HEK293 (cell line): ENCODE measurements at regions not wholly inside any gene's neighbourhood (a gene's known extent, or its start where the extent isn't known, plus 50 kb on each side); places are given as distances from the start of the nearest gene placed in this dataset.

Experiments used
- CTCF ChIA-PET: fragments of 350-600 bp; formaldehyde crosslinking; extraction: SDS; loops from one replicate; lab custom pipeline; 2021; ENCODE audit warnings: antibody characterized with exemption; lab: Yijun Ruan, JAX
- POLR2A ChIA-PET: fragments of 300-600 bp; formaldehyde crosslinking; extraction: SDS; loops from one replicate; lab custom pipeline; 2020; ENCODE audit warnings: antibody characterized with exemption, inconsistent platforms; lab: Yijun Ruan, JAX
- H3K27ac ChIP-seq: fragments of 200-500 bp; sonication (Bioruptor generic); 2 replicates; pipeline ENCODE4 v1.5.1; 2014; ENCODE audit warnings: low read depth, low read length, control low read depth, inconsistent platforms; ENCODE audit errors: extremely low read depth
- H3K36me3 ChIP-seq, 2 experiments: fragments of 200-500 bp in 1 of 2; sonication (Bioruptor generic) in 1 of 2; 1 replicate in 1 of 2; 2 replicates in 1 of 2; pipeline ENCODE4 v1.5.1; 2014 to 2017; ENCODE audit warnings: inconsistent platforms in 2 of 2, low read length in 2 of 2; ENCODE audit not compliant: control insufficient read depth in 2 of 2, insufficient read depth in 1 of 2
- H3K4me1 ChIP-seq: fragments of 200-500 bp; sonication (Bioruptor generic); 2 replicates; pipeline ENCODE4 v1.5.1; 2014; ENCODE audit warnings: mild to moderate bottlenecking, low read length, inconsistent platforms; ENCODE audit not compliant: control insufficient read depth, insufficient read depth
- H3K4me3 ChIP-seq: 2 replicates; pipeline ENCODE4 v1.5.1; 2011; ENCODE audit warnings: low read depth, mild to moderate bottlenecking, control low read depth, low read length, moderate library complexity
- H3K9me3 ChIP-seq: fragments of 200-500 bp; sonication (Bioruptor generic); 2 replicates; pipeline ENCODE4 v1.5.1; 2014; ENCODE audit warnings: low read depth, low read length, inconsistent platforms; ENCODE audit not compliant: control insufficient read depth, insufficient read depth
- EGR2 ChIP-seq: fragments of 450-650 bp; formaldehyde crosslinking; IDR thresholded peaks from 2 replicates; pipeline ENCODE4 v1.5.1; 2016; ENCODE audit warnings: low read depth, missing biosample characterization, missing genetic modification characterization
- ZNF10 ChIP-seq: fragments of 450-650 bp; formaldehyde crosslinking; IDR thresholded peaks from 2 replicates; pipeline ENCODE4 v1.5.1; 2017; ENCODE audit warnings: missing biosample characterization, missing genetic modification characterization
- ZNF121 ChIP-seq: fragments of 450-650 bp; formaldehyde crosslinking; IDR thresholded peaks from 2 replicates; pipeline ENCODE4 v1.5.1; 2016; ENCODE audit warnings: missing biosample characterization, missing genetic modification characterization
- ZNF19 ChIP-seq: fragments of 450-650 bp; formaldehyde crosslinking; IDR thresholded peaks from 2 replicates; pipeline ENCODE4; 2016; ENCODE audit warnings: missing biosample characterization, missing genetic modification characterization, low read depth
- ZNF24 ChIP-seq: fragments of 450-650 bp; formaldehyde crosslinking; IDR thresholded peaks from 2 replicates; pipeline ENCODE4 v1.5.1; 2016; ENCODE audit warnings: missing biosample characterization, missing genetic modification characterization
- ZNF248 ChIP-seq: fragments of 450-650 bp; formaldehyde crosslinking; IDR thresholded peaks from 2 replicates; pipeline ENCODE4 v1.5.1; 2017; ENCODE audit warnings: missing biosample characterization, missing genetic modification characterization
- ZNF394 ChIP-seq: fragments of 450-650 bp; formaldehyde crosslinking; IDR thresholded peaks from 2 replicates; pipeline ENCODE4 v1.5.1; 2016; ENCODE audit warnings: missing biosample characterization, missing genetic modification characterization, mild to moderate bottlenecking, moderate library complexity, borderline replicate concordance
- ZNF423 ChIP-seq: fragments of 450-650 bp; formaldehyde crosslinking; IDR thresholded peaks from 2 replicates; pipeline ENCODE4 v1.5.1; 2016; ENCODE audit warnings: missing biosample characterization, missing genetic modification characterization
- ZNF549 ChIP-seq: fragments of 450-650 bp; IDR thresholded peaks from 2 replicates; pipeline ENCODE4 v1.5.1; 2018; ENCODE audit warnings: missing biosample characterization, missing genetic modification characterization, mild to moderate bottlenecking, inconsistent platforms, moderate library complexity
- ZNF600 ChIP-seq: fragments of 450-650 bp; formaldehyde crosslinking; IDR thresholded peaks from 2 replicates; pipeline ENCODE4 v1.5.1; 2016; ENCODE audit warnings: missing biosample characterization, missing genetic modification characterization
- ZNF747 ChIP-seq: fragments of 450-650 bp; formaldehyde crosslinking; IDR thresholded peaks from 2 replicates; pipeline ENCODE4 v1.5.1; 2016; ENCODE audit warnings: missing biosample characterization, missing genetic modification characterization
- ZNF830 ChIP-seq: fragments of 450-650 bp; IDR thresholded peaks from 2 replicates; pipeline ENCODE4 v1.5.0; 2018; ENCODE audit warnings: missing biosample characterization, missing genetic modification characterization, low read depth, mild to moderate bottlenecking, moderate library complexity
- TF ChIP-seq, protein P1 (sequence below): fragments of 450-650 bp; formaldehyde crosslinking; conservative IDR thresholded peaks from 2 replicates; pipeline ENCODE4 v1.5.1; 2016; ENCODE audit warnings: low read depth, missing biosample characterization, missing genetic modification characterization
- TF ChIP-seq, protein P2 (sequence below): fragments of 450-650 bp; formaldehyde crosslinking; IDR thresholded peaks from 2 replicates; pipeline ENCODE4 v1.5.1; 2017; ENCODE audit warnings: missing biosample characterization, missing genetic modification characterization
- TF ChIP-seq, protein P3 (sequence below): fragments of 450-650 bp; formaldehyde crosslinking; IDR thresholded peaks from 2 replicates; pipeline ENCODE4 v1.5.1; 2016; ENCODE audit warnings: missing biosample characterization, missing genetic modification characterization

DNA sequence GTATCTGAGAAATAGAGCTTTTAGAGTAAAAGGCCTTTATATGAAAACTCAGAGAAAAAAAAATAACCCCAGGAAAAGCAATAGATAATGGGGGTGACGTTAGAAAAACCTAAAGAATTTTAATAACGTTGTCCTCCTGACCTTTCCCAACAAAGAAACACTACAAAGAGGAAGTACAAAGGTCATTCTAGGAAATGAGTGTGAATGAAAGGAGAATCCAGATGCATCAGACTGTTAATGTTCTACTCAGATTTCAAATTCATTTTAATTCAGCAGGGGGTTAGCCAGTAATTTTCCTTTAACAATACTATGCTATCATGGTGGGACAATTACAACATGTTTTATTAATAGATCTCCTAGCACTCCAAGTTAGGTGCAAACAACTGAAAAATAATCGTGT lies 73.8 kb upstream of the CDK1 start (continued):
- TF ChIP-seq, protein P1, sequence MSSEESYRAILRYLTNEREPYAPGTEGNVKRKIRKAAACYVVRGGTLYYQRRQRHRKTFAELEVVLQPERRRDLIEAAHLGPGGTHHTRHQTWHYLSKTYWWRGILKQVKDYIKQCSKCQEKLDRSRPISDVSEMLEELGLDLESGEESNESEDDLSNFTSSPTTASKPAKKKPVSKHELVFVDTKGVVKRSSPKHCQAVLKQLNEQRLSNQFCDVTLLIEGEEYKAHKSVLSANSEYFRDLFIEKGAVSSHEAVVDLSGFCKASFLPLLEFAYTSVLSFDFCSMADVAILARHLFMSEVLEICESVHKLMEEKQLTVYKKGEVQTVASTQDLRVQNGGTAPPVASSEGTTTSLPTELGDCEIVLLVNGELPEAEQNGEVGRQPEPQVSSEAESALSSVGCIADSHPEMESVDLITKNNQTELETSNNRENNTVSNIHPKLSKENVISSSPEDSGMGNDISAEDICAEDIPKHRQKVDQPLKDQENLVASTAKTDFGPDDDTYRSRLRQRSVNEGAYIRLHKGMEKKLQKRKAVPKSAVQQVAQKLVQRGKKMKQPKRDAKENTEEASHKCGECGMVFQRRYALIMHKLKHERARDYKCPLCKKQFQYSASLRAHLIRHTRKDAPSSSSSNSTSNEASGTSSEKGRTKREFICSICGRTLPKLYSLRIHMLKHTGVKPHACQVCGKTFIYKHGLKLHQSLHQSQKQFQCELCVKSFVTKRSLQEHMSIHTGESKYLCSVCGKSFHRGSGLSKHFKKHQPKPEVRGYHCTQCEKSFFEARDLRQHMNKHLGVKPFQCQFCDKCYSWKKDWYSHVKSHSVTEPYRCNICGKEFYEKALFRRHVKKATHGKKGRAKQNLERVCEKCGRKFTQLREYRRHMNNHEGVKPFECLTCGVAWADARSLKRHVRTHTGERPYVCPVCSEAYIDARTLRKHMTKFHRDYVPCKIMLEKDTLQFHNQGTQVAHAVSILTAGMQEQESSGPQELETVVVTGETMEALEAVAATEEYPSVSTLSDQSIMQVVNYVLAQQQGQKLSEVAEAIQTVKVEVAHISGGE (tag by site-specific recombination), result no peak
- TF ChIP-seq, protein P2, sequence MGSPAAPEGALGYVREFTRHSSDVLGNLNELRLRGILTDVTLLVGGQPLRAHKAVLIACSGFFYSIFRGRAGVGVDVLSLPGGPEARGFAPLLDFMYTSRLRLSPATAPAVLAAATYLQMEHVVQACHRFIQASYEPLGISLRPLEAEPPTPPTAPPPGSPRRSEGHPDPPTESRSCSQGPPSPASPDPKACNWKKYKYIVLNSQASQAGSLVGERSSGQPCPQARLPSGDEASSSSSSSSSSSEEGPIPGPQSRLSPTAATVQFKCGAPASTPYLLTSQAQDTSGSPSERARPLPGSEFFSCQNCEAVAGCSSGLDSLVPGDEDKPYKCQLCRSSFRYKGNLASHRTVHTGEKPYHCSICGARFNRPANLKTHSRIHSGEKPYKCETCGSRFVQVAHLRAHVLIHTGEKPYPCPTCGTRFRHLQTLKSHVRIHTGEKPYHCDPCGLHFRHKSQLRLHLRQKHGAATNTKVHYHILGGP (tag by site-specific recombination), result peak; percentile 80
- TF ChIP-seq ZNF248, result no peak

DNA sequence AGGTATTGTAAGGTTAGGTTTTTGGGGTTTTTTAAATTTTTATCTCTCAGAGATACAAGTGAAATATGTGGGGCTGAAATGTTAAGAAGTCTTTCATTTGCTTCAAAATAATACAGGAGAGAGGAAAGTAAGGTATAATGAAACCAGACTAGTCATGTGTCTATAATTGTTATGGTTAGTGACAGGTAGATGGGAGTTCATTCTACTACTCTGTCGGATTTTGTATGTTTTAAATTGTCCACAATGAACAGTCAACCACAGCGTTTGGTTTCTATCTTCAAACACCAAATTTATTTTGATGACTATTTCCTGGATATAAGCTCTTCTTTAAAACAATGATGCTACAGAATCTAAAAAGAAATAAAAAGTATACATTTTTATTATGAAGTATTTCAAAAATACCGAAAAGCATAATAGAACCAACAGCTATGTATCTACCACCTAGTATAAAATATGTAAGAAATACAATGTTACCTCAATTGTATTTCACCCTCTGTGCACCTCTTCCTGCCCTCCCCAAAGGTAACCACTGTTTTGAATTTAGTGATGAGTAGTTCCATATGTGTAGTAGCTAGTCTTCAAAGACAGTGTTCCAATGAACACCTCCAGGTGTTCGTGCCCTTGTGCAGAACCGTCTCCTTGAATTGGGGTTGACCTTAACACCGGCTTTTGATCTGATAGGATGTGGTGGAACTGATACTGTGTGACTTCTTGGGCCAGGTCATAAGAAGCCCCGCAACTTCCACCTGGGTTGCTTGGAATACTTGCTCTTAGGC lies 74.8 kb upstream of the CDK1 start:
- CTCF ChIA-PET, result interaction anchor here (0.6 to 1.0 kb wide), 4 partner anchors 12 to 929 kb away, joined by 3 to 7 read pairs (median 3); no protein-coding TSS in a partner anchor
- H3K27ac ChIP-seq, result no peak overlapping the region
- TF ChIP-seq ZNF10 (tag by site-specific recombination), result no peak
- no peak for TF ChIP-seq EGR2 (tag by site-specific recombination)
- TF ChIP-seq ZNF830 (tag by site-specific recombination), result no peak
- no peak for TF ChIP-seq ZNF121 (tag by site-specific recombination)
- TF ChIP-seq, protein P2 (tag by site-specific recombination), result no peak
- TF ChIP-seq ZNF394 (tag by site-specific recombination), result no peak
- no peak for TF ChIP-seq ZNF24 (tag by site-specific recombination)
- no peak for TF ChIP-seq ZNF600
- TF ChIP-seq ZNF549 (tag by site-specific recombination), result no peak
- TF ChIP-seq, protein P3, sequence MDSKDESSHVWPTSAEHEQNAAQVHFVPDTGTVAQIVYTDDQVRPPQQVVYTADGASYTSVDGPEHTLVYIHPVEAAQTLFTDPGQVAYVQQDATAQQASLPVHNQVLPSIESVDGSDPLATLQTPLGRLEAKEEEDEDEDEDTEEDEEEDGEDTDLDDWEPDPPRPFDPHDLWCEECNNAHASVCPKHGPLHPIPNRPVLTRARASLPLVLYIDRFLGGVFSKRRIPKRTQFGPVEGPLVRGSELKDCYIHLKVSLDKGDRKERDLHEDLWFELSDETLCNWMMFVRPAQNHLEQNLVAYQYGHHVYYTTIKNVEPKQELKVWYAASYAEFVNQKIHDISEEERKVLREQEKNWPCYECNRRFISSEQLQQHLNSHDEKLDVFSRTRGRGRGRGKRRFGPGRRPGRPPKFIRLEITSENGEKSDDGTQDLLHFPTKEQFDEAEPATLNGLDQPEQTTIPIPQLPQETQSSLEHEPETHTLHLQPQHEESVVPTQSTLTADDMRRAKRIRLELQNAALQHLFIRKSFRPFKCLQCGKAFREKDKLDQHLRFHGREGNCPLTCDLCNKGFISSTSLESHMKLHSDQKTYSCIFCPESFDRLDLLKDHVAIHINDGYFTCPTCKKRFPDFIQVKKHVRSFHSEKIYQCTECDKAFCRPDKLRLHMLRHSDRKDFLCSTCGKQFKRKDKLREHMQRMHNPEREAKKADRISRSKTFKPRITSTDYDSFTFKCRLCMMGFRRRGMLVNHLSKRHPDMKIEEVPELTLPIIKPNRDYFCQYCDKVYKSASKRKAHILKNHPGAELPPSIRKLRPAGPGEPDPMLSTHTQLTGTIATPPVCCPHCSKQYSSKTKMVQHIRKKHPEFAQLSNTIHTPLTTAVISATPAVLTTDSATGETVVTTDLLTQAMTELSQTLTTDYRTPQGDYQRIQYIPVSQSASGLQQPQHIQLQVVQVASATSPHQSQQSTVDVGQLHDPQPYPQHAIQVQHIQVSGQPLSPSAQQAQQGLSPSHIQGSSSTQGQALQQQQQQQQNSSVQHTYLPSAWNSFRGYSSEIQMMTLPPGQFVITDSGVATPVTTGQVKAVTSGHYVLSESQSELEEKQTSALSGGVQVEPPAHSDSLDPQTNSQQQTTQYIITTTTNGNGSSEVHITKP (tag by site-specific recombination), result no peak
- no peak for TF ChIP-seq ZNF423 (tag by site-specific recombination)
- TF ChIP-seq ZNF19 (tag by site-specific recombination), result no peak
- TF ChIP-seq ZNF747 (tag by site-specific recombination), result no peak
- TF ChIP-seq, all 188 proteins: peak for 0
- H3K4me3 ChIP-seq, result no peak overlapping the region
- H3K36me3 ChIP-seq, result no peaks in the 10 kb centered on the region
- POLR2A ChIA-PET, result no interaction called here
- H3K4me1 ChIP-seq, result no peaks in the 10 kb centered on the region
- H3K9me3 ChIP-seq, result no peaks in the 10 kb centered on the region
